Gastrocnemius medialis (tissue), 4 donors: ENCODE measurements at regions not wholly inside any gene's neighbourhood (a gene's known extent, or its start where the extent isn't known, plus 50 kb on each side); places are given as distances from the start of the nearest gene placed in this dataset.
"Not testable (repeated sequence)": the region's sequence is repeated elsewhere in the genome, so short reads cannot be mapped to it uniquely, and the experiment has no call there.

Experiments
- ATAC-seq, 2 donors: fragments of 150-250 bp; one replicate each; pipeline ENCODE4 v1.9.1; 2016
- DNase-seq, 2 donors: peaks; one replicate each; pipeline ENCODE4 v3.0.0-alpha.2; 2019
- H3K27ac ChIP-seq, 4 donors: fragments of 200-600 bp; sonication (generic); 1 replicate in 1 of 4; 2 replicates in 3 of 4; pipeline ENCODE4 v1.5.1; 2016 to 2018; ENCODE audit warnings: mild to moderate bottlenecking in 2 of 4, moderate library complexity in 1 of 4
- H3K27me3 ChIP-seq, 3 donors: fragments of 200-600 bp; sonication (generic) in 2 of 3; 1 replicate in 1 of 3; 2 replicates in 2 of 3; pipeline versions ENCODE4 v1.5.1 to v1.6.0; 2016 to 2019; ENCODE audit warnings: mild to moderate bottlenecking in 1 of 3, moderate library complexity in 1 of 3
- H3K36me3 ChIP-seq, 2 donors: fragments of 200-600 bp; sonication (generic) in 1 of 2; one replicate each; pipeline ENCODE4 v1.5.1; 2017 to 2018
- H3K4me1 ChIP-seq, 2 donors: fragments of 200-600 bp; sonication (generic) in 1 of 2; one replicate each; pipeline ENCODE4 v1.5.1; 2016 to 2017; ENCODE audit warnings: mild to moderate bottlenecking in 2 of 2
- H3K4me3 ChIP-seq, 4 donors: fragments of 200-600 bp; sonication (generic) in 3 of 4; 1 replicate in 1 of 4; 2 replicates in 3 of 4; pipeline ENCODE4 v1.5.1; 2016 to 2019; ENCODE audit warnings: mild to moderate bottlenecking in 2 of 4
- H3K9me3 ChIP-seq, 3 donors: fragments of 200-600 bp; sonication (generic) in 2 of 3; 1 replicate in 1 of 3; 2 replicates in 2 of 3; pipeline ENCODE4 v1.5.1; 2016 to 2019
- CTCF ChIP-seq, 5 experiments: fragments of 450-650 bp in 3 of 5; fragments of 200-600 bp in 2 of 5; sonication (generic) in 2 of 5; IDR thresholded peaks in 4 of 5; conservative IDR thresholded peaks in 1 of 5; 1 replicate in 4 of 5; 2 replicates in 1 of 5; pipeline ENCODE4 v1.5.1; 2016 to 2019; ENCODE audit warnings: antibody characterized with exemption in 5 of 5, mild to moderate bottlenecking in 3 of 5, moderate library complexity in 3 of 5
- POLR2A ChIP-seq, 2 donors: fragments of 450-650 bp; IDR thresholded peaks; one replicate each; pipeline ENCODE4 v1.6.1; 2017; ENCODE audit warnings: antibody characterized with exemption in 2 of 2, mild to moderate bottlenecking in 2 of 2, moderate library complexity in 2 of 2
- in situ Hi-C, 4 donors: fragments of 200-750 bp; cut with MboI; loops; one replicate each; pipeline versions ENCODE4 v1.15.0 to v1.8.0; 2017; ENCODE audit warnings: low sequenced_read_pairs in 4 of 4
- intact Hi-C: fragments of 100-400 bp; cut with DNase I; formaldehyde crosslinking; loops from one replicate; pipeline ENCODE4 v1.15.1; 2023; ENCODE audit warnings: low total_unique reads

DNA sequence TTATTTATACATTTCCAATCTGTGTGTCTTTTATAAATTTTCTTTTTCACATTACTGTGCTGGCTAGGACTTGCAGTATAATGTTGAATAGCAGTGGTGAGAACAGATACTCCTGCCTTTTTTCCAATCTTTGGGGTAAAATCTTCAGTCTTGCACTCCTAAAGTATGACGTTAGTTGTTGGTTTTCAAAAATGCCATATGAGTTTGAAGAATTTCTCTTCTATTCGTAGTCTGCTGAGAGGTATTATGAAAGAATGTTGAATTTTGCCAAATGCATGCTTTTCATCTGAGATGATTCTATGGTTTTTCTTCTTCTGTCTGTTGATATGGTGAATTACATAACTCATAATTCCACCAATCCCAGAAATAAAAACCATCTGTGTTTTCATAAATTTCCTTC is 335.3 kb upstream of the CHST9 start:
- in situ Hi-C loops = no loop called here
- Histone ChIP-seq H3K4me3 (no peak overlapping the region), H3K9me3 (no peaks in the 10 kb centered on the region), H3K36me3 (no peaks in the 10 kb centered on the region), H3K27me3 (no peaks in the 10 kb centered on the region), H3K27ac (no peak overlapping the region), H3K4me1 (no peaks in the 10 kb centered on the region)
- intact Hi-C loops = no loop called here
- ATAC-seq (no peak), DNase-seq (no peak)
- TF ChIP-seq POLR2A (IDR thresholded peaks at IDR 0.05) (no peak), CTCF (IDR thresholded peaks at IDR 0.05 in 4 of 5, conservative IDR thresholded peaks at IDR 0.05 in 1 of 5) (no peak)

DNA sequence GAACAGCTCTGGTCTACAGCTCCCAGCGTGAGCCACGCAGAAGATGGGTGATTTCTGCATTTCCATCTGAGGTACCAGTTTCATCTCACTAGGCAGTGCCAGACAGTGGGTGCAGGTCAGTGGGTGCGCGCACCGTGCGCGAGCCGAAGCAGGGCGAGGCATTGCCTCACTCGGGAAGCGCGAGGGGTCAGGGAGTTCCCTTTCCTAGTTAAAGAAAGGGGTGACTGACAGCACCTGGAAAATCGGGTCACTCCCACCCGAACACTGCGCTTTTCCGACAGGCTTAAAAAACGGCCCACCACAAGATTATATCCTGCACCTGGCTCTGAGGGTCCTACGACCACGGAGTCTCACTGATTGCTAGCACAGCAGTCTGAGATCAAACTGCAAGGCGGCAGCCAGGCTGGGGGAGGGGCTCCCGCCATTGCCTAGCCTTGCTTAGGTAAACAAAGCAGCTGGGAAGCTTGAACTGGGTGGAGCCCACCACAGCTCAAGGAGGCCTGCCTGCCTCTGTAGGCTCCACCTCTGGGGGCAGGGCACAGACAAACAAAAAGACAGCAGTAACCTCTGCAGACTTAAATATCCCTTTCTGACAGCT is 325.0 kb upstream of the CHST9 start:
- H3K27me3 ChIP-seq, H3K27ac ChIP-seq, H3K36me3 ChIP-seq, in situ Hi-C loops, ATAC-seq, DNase-seq, H3K9me3 ChIP-seq, H3K4me3 ChIP-seq, intact Hi-C loops, H3K4me1 ChIP-seq: not testable (repeated sequence)

DNA sequence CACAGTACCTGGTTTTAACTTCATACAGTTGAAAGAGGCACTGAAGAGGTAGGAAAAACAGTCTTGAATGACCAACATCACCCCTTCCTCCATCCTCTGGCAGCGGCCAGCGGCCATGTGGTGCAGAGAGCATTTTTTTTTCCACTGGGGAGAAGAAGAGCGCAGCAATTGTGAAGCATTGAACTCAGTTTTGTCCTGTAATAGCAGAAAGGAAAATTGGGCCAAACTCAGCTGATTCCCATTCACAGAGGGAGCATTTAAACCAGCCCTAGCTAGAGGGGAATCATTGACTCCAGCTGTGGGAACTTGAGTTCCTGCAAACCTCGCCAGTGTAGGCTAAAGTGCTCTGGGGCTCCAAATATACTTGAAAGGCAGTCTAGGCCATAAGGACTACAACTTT is 316.6 kb upstream of the CHST9 start:
- no peak overlapping the region for H3K4me3 ChIP-seq
- no peak overlapping the region for H3K27ac ChIP-seq
- no peaks in the 10 kb centered on the region for H3K9me3 ChIP-seq
- no peaks in the 10 kb centered on the region for H3K27me3 ChIP-seq
- H3K36me3 ChIP-seq = no peaks in the 10 kb centered on the region
- H3K4me1 ChIP-seq = no peaks in the 10 kb centered on the region
- ATAC-seq = no peak
- no peak for DNase-seq
- intact Hi-C loops = no loop called here
- in situ Hi-C loops = no loop called here
- no peak for TF ChIP-seq CTCF (IDR thresholded peaks at IDR 0.05 in 4 of 5, conservative IDR thresholded peaks at IDR 0.05 in 1 of 5)
- TF ChIP-seq POLR2A (IDR thresholded peaks at IDR 0.05) = no peak

DNA sequence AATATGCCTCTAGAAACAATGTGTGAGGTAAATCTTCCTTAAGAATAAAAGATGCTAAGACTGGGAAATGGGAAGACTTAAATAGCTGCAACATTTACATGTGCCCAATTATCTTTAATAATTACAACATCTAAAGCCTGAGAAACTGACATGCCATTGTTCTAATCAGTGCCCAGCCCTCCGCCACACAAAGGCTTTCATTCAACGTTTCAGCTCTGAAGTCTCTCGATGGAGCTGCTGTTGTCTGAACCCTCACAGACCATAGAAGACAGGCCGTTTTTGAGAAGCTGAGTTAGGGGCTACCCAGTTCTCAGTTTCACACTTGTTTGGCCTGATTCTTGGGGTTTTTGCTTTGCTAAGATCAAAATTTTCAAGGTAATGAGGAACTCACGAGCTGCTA is 315.4 kb upstream of the CHST9 start:
- intact Hi-C loops (no loop called here), in situ Hi-C loops (no loop called here)
- H3K36me3 ChIP-seq = no peaks in the 10 kb centered on the region
- no peak overlapping the region for H3K27ac ChIP-seq
- no peaks in the 10 kb centered on the region for H3K9me3 ChIP-seq
- no peak overlapping the region for H3K4me3 ChIP-seq
- TF ChIP-seq POLR2A (IDR thresholded peaks at IDR 0.05) = no peak
- ATAC-seq (no peak), DNase-seq (no peak)
- no peaks in the 10 kb centered on the region for H3K4me1 ChIP-seq
- H3K27me3 ChIP-seq = no peaks in the 10 kb centered on the region

DNA sequence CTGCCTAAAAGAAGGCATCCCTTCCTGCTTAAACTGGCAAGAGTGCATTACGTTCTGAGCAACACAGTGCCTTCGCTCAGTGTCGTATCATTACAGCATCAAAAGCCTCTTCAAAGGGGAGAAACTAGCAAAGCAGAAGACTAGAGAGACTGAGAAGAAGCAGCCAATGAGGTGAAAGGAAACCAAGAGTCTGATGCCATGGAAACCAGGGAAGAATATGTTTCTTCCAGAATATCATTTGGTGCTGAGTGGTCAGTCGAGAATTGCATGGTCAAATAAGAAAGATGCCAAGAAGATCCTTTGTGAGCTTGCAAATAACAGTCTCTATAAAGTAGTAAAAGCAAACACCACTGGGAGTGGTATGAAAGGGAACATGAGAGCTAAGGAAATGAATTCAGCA is 312.1 kb upstream of the CHST9 start:
- Histone ChIP-seq H3K4me3 (no peak overlapping the region), H3K9me3 (no peaks in the 10 kb centered on the region), H3K4me1 (no peaks in the 10 kb centered on the region), H3K27ac (no peak overlapping the region), H3K36me3 (no peaks in the 10 kb centered on the region), H3K27me3 (no peaks in the 10 kb centered on the region)
- intact Hi-C loops = no loop called here
- ATAC-seq (no peak), DNase-seq (no peak)
- in situ Hi-C loops = no loop called here
- TF ChIP-seq POLR2A (IDR thresholded peaks at IDR 0.05) (no peak), CTCF (IDR thresholded peaks at IDR 0.05 in 4 of 5, conservative IDR thresholded peaks at IDR 0.05 in 1 of 5) (no peak)

- Histone ChIP-seq H3K4me1 (no peaks in the 10 kb centered on the region), H3K27me3 (no peaks in the 10 kb centered on the region), H3K4me3 (no peak overlapping the region), H3K27ac (no peak overlapping the region), H3K9me3 (no peaks in the 10 kb centered on the region), H3K36me3 (no peaks in the 10 kb centered on the region)
- ATAC-seq = no peak
- intact Hi-C loops (no loop called here), in situ Hi-C loops (no loop called here)
- no peak for DNase-seq
- TF ChIP-seq POLR2A (IDR thresholded peaks at IDR 0.05) = no peak
- TF ChIP-seq CTCF (IDR thresholded peaks at IDR 0.05 in 4 of 5, conservative IDR thresholded peaks at IDR 0.05 in 1 of 5) = no peak
Observed at GRCh38 chr18:27493182-27493581, 308.1 kb upstream of the CHST9 start.
